ENCODE measurements at regions not wholly inside any gene's neighbourhood (a gene's known extent, or its start where the extent isn't known, plus 50 kb on each side); places are given as distances from the start of the nearest gene placed in this dataset.

- Histone ChIP-seq H3K36me3 (ENCODE audit: control insufficient read depth in 2 of 4, insufficient read depth in 4 of 4, low read length in 3 of 4) (peaks cover 0 to 4% (median 0%) of the 10 kb centered on the region in 4 experiments; a peak in 1 of 8 replicates), H4K5ac (ENCODE audit: insufficient read length, low read depth, low read length) (no peak overlapping the region), H3K4me3 (ENCODE audit: extremely low read depth in 1 of 4, insufficient read depth in 2 of 4, low read depth in 3 of 4, low read length in 4 of 4) (no peak overlapping the region), H4K91ac (replicated peaks; ENCODE audit: insufficient read length, low read length) (no peak overlapping the region), H2BK20ac (ENCODE audit: low read length) (no peak overlapping the region), H3K23me2 (ENCODE audit: low read depth, low read length) (no peaks in the 10 kb centered on the region), H3K9me3 (ENCODE audit: insufficient read depth in 2 of 2, low read depth in 1 of 2, low read length in 1 of 2) (peaks cover 72 to 99% of the 10 kb centered on the region in 2 experiments), H2AFZ (ENCODE audit: low read length) (no peak overlapping the region), H2BK15ac (ENCODE audit: low read length) (no peak overlapping the region), H3K27ac (ENCODE audit: low read depth, low read length) (no peak overlapping the region), H3K14ac (ENCODE audit: insufficient read length) (no peak overlapping the region), H3K56ac (replicated peaks; ENCODE audit: insufficient read length, low read depth, low read length) (no peak overlapping the region), H3K4me2 (ENCODE audit: insufficient read depth in 1 of 2, low read depth in 2 of 2, low read length in 2 of 2) (no peak overlapping the region), H3K4ac (replicated peaks; ENCODE audit: insufficient read length, low read depth, low read length) (no peak overlapping the region), H3K79me1 (ENCODE audit: low read depth, low read length) (no peaks in the 10 kb centered on the region; the same call in 1 of the 2 replicates), H3K18ac (ENCODE audit: extremely low read depth, low read length) (no peak overlapping the region), H2BK5ac (ENCODE audit: low read depth, low read length) (no peak overlapping the region), H2BK12ac (ENCODE audit: low read depth, low read length) (no peak overlapping the region), H2BK120ac (replicated peaks; ENCODE audit: low read depth, low read length) (no peak overlapping the region), H3K23ac (ENCODE audit: insufficient read length) (no peak overlapping the region), H3K79me2 (ENCODE audit: control insufficient read depth in 1 of 2, insufficient read depth in 2 of 2, low read length in 2 of 2) (no peaks in the 10 kb centered on the region), H3K4me1 (replicated peaks in 1 of 4; ENCODE audit: control insufficient read depth in 3 of 4, insufficient read depth in 4 of 4, low read length in 3 of 4) (no peaks in the 10 kb centered on the region), H4K8ac (ENCODE audit: extremely low read depth, insufficient read depth, low read length) (no peak overlapping the region), H3K9ac (replicated peaks in 1 of 4; ENCODE audit: extremely low read depth in 1 of 4, low read depth in 3 of 4, low read length in 3 of 4) (no peak overlapping the region), H2AK5ac (ENCODE audit: low read depth, low read length) (no peak overlapping the region), H3K27me3 (replicated peaks in 1 of 4; ENCODE audit: control insufficient read depth in 3 of 4, extremely low read depth in 1 of 4, insufficient read depth in 3 of 4, low read length in 3 of 4) (no peaks in the 10 kb centered on the region), H4K20me1 (replicated peaks in 1 of 2; ENCODE audit: control insufficient read depth in 1 of 2, insufficient read depth in 2 of 2, low read length in 2 of 2) (peaks cover 0 to 5% of the 10 kb centered on the region in 2 experiments)
- ChIA-PET CTCF (ENCODE audit: partially characterized antibody) (no interaction called here), POLR2A (ENCODE audit: partially characterized antibody) (no interaction called here)
- TF ChIP-seq BCL11A (IDR thresholded peaks at IDR 0.05; ENCODE audit: low read depth in 2 of 2, low read length in 2 of 2) (no peak), MAFK (IDR thresholded peaks at IDR 0.05; ENCODE audit: low read depth, low read length) (no peak), SP2 (IDR thresholded peaks at IDR 0.05; ENCODE audit: low read length) (no peak), CHD1 (IDR thresholded peaks at IDR 0.05; ENCODE audit: low read depth, low read length) (no peak), BRCA1 (IDR thresholded peaks at IDR 0.05; ENCODE audit: low read depth, low read length) (no peak)
- FAIRE-seq: no peak
- 85% methylated on average over 16 of the region's 16 CpGs; no CpG with 5 or more reads in 1 of the 2 experiments for WGBS, 2 experiments (ENCODE audit: extremely low coverage in 1 of 2, insufficient coverage in 1 of 2, insufficient read length in 1 of 2, insufficient replicate concordance in 2 of 2, low coverage in 1 of 2, low lambda C conversion rate in 2 of 2, missing lambda C conversion rate in 1 of 2)
- DNase-seq (ENCODE audit: low read depth in 1 of 2, low spot score in 2 of 2): no peak
Measured at GRCh38 chr1:2918441-2918840, 102.8 kb upstream of the ACTRT2 start.
